GM21367 (cell line): ENCODE measurements at regions not wholly inside any gene's neighbourhood (a gene's known extent, or its start where the extent isn't known, plus 50 kb on each side); places are given as distances from the start of the nearest gene placed in this dataset.

ENCODE experiments used
- ATAC-seq: cut with Tn5 transposase; IDR thresholded peaks from one replicate; pipeline ENCODE4 v1.9.1; 2021; ENCODE audit not compliant: unreplicated experiment

- ATAC-seq: no peak
Observed at GRCh38 chr12:116401565-116401964, 124.1 kb upstream of the MED13L start.

GRCh38 chr12:116402163-116402939 lies 124.9 kb upstream of the MED13L start:
- ATAC-seq: no peak

GRCh38 chr12:116403546-116403945 lies 126.1 kb upstream of the MED13L start:
- no peak for ATAC-seq

GRCh38 chr12:116404247-116404646 lies 126.8 kb upstream of the MED13L start:
- ATAC-seq: no peak

- ATAC-seq: no peak
Observed at GRCh38 chr12:116404913-116405611, 127.6 kb upstream of the MED13L start.

- no peak for ATAC-seq
Observed at GRCh38 chr12:116406529-116406928, 129.0 kb upstream of the MED13L start.

GRCh38 chr12:116408489-116409250 lies 131.2 kb upstream of the MED13L start:
- no peak for ATAC-seq

- no peak for ATAC-seq
Observed at GRCh38 chr12:116411977-116412376, 134.5 kb upstream of the MED13L start.

GRCh38 chr12:116414891-116415290 lies 137.4 kb upstream of the MED13L start:
- ATAC-seq: no peak

- no peak for ATAC-seq
Observed at GRCh38 chr12:116415408-116416108, 138.1 kb upstream of the MED13L start.

- ATAC-seq: no peak
Observed at GRCh38 chr12:116416166-116416565, 138.7 kb upstream of the MED13L start.

- ATAC-seq: no peak
Observed at GRCh38 chr12:116418551-116418950, 140.6 kb upstream of the MAP1LC3B2 start.

- no peak for ATAC-seq
Observed at GRCh38 chr12:116420227-116420880, 138.8 kb upstream of the MAP1LC3B2 start.

- no peak for ATAC-seq
Observed at GRCh38 chr12:116421785-116422538, 137.2 kb upstream of the MAP1LC3B2 start.

- ATAC-seq: no peak
Observed at GRCh38 chr12:116423094-116423493, 136.1 kb upstream of the MAP1LC3B2 start.

- no peak for ATAC-seq
Observed at GRCh38 chr12:116425256-116426193, 133.7 kb upstream of the MAP1LC3B2 start.

- ATAC-seq: no peak
Observed at GRCh38 chr12:116426391-116427136, 132.6 kb upstream of the MAP1LC3B2 start.
